HG02642 (cell line): ENCODE measurements at regions not wholly inside any gene's neighbourhood (a gene's known extent, or its start where the extent isn't known, plus 50 kb on each side); places are given as distances from the start of the nearest gene placed in this dataset.

Experiments used
- ATAC-seq: cut with Tn5 transposase; IDR thresholded peaks from one replicate; pipeline ENCODE4 v1.9.1; 2021; ENCODE audit warnings: mild to moderate bottlenecking; ENCODE audit not compliant: unreplicated experiment, poor library complexity

DNA sequence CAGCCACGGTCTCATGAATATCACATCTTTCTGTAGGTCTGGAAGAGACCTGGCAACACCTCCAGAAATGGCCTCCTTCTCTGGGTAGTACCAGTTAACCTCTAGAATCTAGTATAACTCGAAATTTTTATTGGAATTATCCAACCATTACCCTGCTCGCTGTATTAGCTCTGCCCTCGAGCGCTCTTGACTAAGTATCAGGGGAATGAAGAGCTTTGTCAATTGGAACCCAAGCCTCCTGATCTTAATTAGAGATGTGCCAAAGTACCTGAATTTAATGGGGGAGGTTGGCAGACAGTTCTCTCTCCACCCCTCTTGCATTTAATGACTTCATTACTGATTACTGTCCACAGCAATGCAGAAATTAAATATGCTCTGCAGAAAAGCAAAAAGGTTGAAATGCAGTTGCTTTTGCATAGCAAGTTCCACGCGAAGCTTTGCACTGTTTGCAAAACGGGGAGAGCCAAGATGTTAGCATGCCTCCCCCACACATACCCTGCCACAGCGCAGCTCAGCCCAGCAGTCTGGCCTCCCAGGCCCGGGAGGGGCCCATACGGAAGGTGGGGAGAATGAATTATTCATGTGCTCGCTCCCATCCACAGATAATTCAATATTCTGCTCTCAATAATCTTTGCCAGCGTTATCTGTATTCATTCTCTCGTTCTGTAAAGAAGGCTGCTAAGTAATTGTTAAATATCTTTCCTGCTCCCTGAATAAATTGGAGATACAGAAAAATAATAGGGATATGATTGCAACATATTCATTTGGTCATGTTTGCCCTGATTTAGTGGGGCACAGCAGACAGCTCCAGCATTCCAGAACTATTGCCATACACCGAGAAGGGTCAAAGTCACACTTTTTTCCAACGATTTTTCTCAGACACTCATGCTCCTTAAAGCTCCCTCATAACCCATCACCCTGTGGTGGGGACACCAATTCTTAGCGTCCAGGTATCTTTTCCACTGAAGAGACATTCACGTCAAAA, 305.8 kb downstream of the CDH26 start:
- no peak for ATAC-seq

GRCh38 chr20:60266177-60266823, 308.1 kb downstream of the CDH26 start:
- ATAC-seq: no peak

DNA sequence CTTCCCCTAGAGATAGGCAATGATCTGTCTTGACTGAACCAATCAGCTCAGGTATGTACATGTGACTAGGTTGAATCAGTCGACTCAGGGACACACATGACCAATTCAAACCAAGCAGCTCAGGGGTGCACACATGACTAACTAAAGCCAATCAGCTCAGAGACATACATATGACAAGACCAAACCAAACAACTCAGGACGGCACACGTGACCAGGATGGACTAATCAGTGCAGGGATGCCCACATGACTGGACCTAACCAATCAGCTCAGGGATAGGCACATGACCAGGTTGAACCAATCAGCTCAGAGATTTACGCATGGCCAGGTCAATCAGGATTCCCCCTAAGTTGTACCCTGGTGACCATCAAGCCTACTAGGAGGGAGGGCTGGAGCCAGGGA, 310.3 kb downstream of the CDH26 start:
- ATAC-seq: no peak

DNA sequence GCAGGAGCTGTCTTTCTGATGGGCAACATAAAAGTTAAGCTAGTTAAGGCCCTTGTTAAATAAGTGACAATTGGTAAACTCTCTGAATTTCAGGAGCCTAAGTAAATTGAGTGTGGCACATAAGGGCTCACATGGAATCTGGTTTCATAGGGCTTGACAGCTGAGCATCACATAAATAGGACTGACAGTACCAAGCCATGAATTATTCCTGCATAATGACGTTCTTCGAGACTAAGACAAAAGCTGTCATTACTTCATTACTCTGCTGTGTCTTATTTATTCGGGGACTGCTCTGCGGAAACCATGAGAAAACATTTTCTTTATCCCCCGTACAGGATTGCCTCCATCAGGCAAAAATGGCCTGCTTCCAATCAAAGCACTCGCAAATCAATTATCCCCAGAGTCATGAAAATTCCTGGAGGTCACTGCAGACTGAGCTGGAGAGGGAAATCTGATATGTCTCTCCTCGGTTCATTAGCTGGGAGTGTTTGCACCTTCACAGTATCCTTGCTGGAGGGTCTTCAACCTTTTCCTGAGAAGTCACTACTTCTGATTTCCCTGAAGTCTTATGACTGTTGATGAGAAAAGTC, 311.4 kb downstream of the CDH26 start:
- no peak for ATAC-seq

DNA sequence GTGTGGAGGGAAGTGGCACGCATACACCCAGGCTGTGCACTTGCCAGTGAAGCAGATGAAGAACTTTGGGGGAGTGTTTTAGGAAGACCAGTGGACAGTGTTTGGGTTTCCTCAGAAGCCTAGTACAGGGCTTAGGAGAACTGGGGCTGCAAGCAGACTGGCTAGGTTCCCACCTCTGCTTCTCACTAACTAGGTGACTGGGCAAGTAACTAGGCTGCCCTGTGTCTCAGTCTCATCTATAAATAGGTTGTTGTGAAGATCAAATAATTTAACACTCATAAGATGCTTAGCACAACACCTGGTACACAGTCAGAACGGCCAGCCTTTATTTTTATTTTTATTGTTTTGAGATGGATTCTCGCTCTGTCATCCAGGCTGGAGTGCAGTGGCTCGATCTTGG, 312.1 kb downstream of the CDH26 start:
- no peak for ATAC-seq

DNA sequence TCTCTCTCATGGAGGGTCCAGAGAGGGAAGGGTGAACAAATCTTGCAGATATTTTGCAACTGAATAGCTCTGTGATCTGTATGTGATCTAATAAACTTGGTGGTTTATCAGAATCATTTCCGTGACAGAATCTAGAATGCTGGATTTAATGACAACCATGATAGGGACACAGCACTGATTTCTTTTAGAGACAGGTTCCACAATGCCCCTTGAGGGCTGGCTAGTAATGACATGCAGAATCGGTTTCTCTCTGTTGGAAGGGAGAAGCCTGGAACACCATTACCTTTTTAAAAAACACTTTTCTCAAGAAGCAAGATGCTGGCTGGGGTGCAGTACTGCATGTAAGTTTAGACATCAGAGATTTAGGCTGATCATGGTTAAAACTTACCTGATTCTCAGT, 313.4 kb downstream of the CDH26 start:
- no peak for ATAC-seq

- ATAC-seq: no peak
Observed at GRCh38 chr20:60272790-60273189, 314.6 kb downstream of the CDH26 start.

DNA sequence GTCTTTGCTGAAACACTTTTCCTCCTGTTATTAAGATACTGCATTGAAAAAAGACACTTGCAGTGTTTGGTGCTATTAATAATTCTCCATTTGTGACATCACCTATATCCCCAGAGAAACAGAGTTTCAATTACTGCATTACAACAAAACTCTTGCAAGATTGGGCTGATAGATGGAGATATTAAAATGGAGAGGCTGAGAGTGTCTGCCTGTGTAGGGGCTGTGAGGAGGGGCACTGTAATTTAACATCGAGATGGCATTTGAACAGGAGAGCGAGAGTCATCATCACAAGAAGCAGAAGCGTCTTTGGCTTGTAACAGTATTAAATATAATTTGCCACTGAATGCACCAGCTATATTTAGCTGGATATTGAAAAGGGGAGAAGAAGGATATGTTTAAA, 316.5 kb downstream of the CDH26 start:
- no peak for ATAC-seq

DNA sequence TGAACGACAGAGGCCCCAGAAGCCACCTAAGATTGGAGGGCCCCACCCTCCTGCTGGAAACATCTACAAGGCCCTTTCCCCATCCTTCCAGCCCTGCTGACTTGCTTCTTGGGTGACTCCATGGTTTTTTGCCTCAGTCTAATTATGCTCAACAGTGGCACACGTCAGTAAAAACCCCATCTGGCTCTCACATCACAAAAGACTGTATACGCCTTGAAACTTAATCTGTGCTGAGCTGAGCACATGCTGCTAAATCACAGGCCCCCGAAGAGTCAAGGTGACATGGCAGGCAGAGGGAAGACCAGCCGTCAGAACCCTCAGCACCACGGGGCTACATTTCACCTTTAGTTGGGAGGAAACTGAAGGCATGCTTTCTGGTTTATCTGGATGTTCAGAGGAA, 323.1 kb downstream of the CDH26 start:
- ATAC-seq: no peak

DNA sequence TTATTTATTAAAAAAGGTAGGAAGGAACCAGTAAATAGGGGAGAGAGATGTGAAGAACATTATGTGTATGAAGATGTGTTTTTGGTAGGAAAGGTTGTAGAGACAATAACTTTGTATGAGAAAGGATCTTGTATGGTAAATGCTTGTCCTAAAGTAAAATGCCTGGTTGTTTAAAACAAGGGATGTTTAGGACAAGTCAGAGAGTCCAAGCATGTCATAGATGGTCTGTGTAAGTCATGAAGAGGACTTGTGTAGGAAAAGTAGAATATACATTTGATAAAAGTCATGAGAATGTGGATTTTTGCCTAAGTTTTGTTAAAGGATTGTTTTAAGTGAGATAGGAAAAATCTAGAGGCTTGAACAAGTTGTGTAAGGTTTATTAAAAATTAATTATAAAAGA, 325.1 kb downstream of the CDH26 start:
- no peak for ATAC-seq

- no peak for ATAC-seq
Observed at GRCh38 chr20:60286764-60287163, 328.5 kb downstream of the CDH26 start.

DNA sequence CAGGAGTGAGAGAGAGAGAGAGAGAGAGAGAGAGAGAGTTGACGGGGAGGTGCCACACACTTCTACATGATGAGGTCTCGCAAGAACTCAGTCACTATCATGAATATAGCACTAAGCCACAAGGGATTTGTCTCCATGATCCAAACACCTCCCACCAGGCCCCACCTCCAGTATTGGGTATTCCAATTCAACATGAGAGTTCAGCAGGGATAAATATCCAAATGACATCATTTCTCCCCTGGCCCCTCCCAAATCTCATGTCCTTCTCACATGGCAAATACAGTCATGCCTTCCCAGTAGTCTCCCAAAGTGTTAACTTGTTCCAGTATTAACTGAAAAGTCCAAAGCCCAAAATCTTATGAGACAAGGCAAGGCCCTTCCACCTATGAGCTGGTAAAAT, 330.7 kb downstream of the CDH26 start:
- ATAC-seq: no peak

DNA sequence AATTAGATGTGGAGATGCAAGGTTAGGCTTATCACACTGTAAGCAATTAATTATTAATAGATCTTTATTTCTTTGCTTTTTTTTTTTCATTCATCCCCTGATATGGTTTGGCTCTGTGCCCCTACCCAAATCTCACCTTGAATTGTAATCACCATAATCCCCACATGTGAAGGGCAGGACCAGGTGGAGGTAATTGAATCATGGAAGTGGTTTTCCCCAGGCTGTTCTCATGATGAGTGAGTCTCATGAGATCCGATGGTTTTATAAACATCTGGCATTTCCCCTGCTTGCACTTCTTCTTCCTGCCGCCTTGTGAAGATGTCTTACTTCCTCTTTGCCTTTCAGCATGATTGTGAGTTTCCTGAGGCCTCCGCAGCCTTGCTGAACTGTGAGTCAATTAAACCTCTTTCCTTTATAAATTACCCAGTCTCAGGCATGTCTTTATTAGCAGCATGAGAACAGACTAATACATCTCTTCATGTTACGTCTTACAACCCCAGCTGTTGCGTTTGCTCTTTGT, 333.8 kb downstream of the CDH26 start:
- no peak for ATAC-seq

DNA sequence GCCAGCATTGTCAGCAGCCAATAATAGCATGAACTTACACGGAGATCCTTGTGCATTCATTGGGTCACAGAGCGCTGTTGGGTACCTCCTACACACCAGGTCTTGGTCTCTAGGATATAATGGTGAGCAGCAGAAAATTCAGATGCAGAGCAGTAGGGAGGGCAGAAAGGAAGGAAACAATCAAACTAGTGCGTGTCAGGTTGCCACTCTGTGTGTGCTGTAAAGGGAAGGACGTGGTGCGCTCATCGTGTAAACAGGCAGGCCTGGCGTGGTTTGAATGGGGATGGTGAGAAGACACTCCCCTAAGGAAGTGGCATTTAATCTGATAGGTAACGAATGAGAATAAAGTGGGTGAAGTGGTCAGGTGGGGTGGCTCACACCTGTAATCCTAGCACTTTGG, 336.4 kb downstream of the CDH26 start:
- ATAC-seq: no peak

DNA sequence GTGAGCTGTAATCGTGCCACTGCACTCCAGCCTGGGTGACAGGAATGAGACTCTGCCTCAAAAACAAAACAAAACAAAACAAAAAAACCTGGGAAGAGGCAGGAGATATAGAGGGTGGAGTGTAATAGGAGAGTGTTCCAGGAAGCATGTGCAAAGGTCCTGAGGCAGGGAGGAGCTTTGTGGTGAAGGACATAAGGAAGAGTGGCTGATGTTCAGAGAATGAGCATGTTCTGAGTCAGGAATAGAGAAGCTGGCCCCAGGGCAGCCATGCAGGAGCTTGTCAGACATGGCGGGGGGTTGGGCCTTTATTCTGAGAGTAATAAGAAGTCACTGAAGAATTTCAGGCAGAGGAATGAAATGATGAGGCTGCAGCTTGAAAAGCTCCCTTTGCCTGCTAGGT, 337.0 kb downstream of the CDH26 start:
- ATAC-seq: no peak

GRCh38 chr20:60297649-60298048, 339.4 kb downstream of the CDH26 start:
- no peak for ATAC-seq

DNA sequence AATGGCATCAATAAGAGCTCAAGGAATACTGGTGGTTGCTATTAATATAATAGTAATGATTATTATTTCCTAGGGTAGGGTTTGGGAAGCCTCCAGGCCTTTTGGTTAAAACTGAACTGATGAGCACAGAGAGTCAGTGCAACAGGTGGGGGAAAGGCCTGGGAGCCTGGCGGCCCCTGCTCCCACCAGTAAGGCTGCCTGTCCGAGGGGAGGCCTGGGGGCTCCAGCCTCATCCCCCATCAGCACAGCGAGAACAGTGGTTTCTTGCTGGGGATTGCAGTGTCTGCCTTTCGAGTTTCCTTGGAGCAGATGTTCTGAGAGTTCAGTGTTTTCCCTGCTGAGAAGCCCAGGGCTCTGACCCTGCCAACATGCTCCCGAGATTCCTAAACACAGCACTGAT, 340.4 kb downstream of the CDH26 start:
- no peak for ATAC-seq

DNA sequence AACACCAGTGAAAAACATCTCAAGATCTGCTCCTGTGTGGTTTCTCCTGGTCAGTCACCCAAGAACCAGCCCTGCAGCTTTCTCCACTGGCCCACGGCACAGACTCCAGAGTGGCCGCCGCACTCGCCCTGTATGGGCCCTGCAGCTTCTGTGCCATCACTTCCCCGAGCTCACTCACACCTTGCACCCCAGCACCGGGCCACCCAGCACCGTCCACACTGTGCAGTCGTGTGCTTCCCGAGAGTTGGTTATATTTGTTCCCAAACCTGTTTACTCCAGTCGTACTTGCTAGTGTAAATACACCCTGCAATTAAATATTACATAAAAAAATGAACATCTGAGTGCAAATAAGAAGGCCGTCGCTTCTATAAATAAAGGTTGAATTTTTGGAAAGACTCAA, 341.7 kb downstream of the CDH26 start:
- no peak for ATAC-seq

GRCh38 chr20:60300374-60300773, 342.2 kb downstream of the CDH26 start:
- ATAC-seq: no peak

- ATAC-seq: no peak
Observed at GRCh38 chr20:60302875-60303274, 344.7 kb downstream of the CDH26 start.

DNA sequence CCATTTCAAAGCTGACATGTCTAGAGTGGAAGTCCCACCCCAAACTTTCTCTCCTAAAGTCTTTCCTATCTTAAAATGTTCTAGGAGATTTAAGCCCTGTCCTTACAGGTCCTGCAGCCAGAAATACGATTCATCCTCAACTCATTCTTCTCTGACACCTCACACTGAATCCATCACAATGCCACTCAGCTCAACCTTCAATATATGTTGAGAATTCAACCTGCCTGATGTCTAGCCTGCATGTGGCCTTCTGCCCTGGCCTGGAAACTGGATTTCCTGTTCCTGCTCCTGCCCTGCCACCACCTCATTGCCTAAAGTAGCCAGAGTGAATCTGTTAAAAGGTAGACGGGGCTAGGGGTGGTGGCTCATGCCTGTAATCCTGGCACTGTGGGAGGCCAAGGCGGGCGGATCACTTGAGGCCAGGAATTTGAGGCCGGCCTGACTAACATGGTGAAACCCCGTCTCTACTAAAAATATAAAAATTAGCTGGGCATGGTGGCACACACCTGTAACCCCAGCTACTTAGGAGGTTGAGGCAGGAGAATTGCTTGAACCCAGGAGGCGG, 345.9 kb downstream of the CDH26 start:
- no peak for ATAC-seq
